Testis (tissue), 2 donors: ENCODE measurements at regions not wholly inside any gene's neighbourhood (a gene's known extent, or its start where the extent isn't known, plus 50 kb on each side); places are given as distances from the start of the nearest gene placed in this dataset.

Experiments
- POLR2A ChIP-seq: fragments of 450-650 bp; IDR thresholded peaks from one replicate; pipeline ENCODE4 v1.6.1; 2017; ENCODE audit warnings: antibody characterized with exemption, mild to moderate bottlenecking, moderate library complexity
- TF ChIP-seq, protein P1 (sequence below), 3 experiments: fragments of 450-650 bp in 2 of 3; fragments of 200-600 bp in 1 of 3; sonication (generic) in 1 of 3; IDR thresholded peaks; one replicate each; pipeline ENCODE4 v1.5.1; 2016 to 2019; ENCODE audit warnings: antibody characterized with exemption in 3 of 3, mild to moderate bottlenecking in 2 of 3, moderate library complexity in 1 of 3

- TF ChIP-seq, protein P1, sequence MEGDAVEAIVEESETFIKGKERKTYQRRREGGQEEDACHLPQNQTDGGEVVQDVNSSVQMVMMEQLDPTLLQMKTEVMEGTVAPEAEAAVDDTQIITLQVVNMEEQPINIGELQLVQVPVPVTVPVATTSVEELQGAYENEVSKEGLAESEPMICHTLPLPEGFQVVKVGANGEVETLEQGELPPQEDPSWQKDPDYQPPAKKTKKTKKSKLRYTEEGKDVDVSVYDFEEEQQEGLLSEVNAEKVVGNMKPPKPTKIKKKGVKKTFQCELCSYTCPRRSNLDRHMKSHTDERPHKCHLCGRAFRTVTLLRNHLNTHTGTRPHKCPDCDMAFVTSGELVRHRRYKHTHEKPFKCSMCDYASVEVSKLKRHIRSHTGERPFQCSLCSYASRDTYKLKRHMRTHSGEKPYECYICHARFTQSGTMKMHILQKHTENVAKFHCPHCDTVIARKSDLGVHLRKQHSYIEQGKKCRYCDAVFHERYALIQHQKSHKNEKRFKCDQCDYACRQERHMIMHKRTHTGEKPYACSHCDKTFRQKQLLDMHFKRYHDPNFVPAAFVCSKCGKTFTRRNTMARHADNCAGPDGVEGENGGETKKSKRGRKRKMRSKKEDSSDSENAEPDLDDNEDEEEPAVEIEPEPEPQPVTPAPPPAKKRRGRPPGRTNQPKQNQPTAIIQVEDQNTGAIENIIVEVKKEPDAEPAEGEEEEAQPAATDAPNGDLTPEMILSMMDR (IDR thresholded peaks at IDR 0.05), result no peak
- no peak for TF ChIP-seq POLR2A
These were observed 119.1 kb upstream of the FOXP2 start for GRCh38 chr7:114295522-114295921.
